ENCODE measurements at regions not wholly inside any gene's neighbourhood (a gene's known extent, or its start where the extent isn't known, plus 50 kb on each side); places are given as distances from the start of the nearest gene placed in this dataset.

DNA sequence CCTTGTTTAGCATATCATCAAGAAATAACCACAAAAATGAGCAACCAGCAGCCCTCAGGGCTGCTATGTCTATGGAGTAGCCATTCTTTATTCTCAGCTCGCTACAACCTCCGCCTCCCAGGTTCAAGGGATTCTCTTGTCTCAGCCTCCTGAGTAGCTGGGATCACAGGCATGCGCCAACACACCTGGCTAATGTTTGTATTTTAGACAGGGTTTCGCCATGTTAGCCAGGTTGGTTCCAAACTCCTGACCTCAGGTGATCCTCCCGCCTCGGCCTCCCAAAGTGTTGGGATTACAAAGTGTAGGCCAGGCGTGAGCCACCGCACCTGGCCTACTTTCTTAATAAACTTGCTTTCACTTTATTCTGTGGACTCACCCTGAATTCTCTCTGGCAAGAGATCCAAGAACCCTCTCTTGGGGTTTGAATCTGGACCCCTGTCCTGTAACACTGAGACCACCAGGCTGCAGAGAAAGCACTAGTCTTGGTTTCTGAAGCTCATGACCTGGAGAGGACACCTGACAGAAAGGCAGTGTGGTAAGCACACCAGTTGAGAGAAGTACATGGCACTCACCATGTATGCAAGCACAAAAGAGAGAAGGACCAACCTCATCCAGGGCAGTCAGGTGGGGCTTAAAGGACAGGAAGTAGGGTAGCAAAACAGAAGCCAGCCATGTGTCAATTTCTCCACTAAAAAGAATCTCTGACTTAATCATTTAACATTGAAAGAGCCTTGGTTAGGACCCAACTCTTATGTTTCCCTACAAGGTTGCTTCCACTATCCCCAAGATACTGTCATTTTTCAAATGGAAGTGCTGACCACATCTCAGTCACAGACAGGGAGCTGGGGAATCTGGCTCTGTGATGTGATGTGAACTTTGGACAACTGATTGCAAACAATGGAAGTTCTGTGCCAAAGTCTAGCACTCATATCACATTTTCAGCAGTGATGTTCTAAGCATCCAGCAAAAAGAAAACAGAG lies 97.4 kb upstream of the DST start (continued):
- TF ChIP-seq ARNT2 (CRISPR knock-in tag; IDR thresholded peaks at IDR 0.05; ENCODE audit: low read depth) (0 out of 2 replicates have a peak, but pooled peaks have one; percentile 34), CBX5 (CRISPR knock-in tag; IDR thresholded peaks at IDR 0.05; ENCODE audit: borderline replicate concordance) (no peak; the same call in 1 of the 2 replicates), ZNF407 (CRISPR knock-in tag; IDR thresholded peaks at IDR 0.05; ENCODE audit: not compliant biosample characterization) (no peak), PRMT3 (CRISPR knock-in tag; IDR thresholded peaks at IDR 0.05; ENCODE audit: borderline replicate concordance, low read depth) (no peak), ZNF660 (CRISPR knock-in tag; IDR thresholded peaks at IDR 0.05; ENCODE audit: borderline replicate concordance, low read depth) (no peak), TBX3 (IDR thresholded peaks at IDR 0.05; ENCODE audit: borderline replicate concordance) (no peak), ZSCAN21 (CRISPR knock-in tag; IDR thresholded peaks at IDR 0.05; ENCODE audit: borderline replicate concordance) (no peak), PAWR (CRISPR knock-in tag; IDR thresholded peaks at IDR 0.05; ENCODE audit: borderline replicate concordance) (no peak), HNRNPL (IDR thresholded peaks at IDR 0.05; ENCODE audit: low read depth, low read length) (no peak), ZKSCAN8 (CRISPR knock-in tag; IDR thresholded peaks at IDR 0.05; ENCODE audit: borderline replicate concordance) (peak; percentile 32; the same call in 1 of the 2 replicates), ZSCAN30 (CRISPR knock-in tag; IDR thresholded peaks at IDR 0.05) (peak; percentile 41; the same call in 1 of the 2 replicates), HCFC1 (IDR thresholded peaks at IDR 0.05; ENCODE audit: low read depth, low read length) (no peak), ZNF205 (CRISPR knock-in tag; IDR thresholded peaks at IDR 0.05) (peak; percentile 75; the same call in 1 of the 2 replicates), RAD21 (CRISPR knock-in tag; IDR thresholded peaks at IDR 0.05) (no peak; the same call in 1 of the 2 replicates), ZNF580 (CRISPR knock-in tag; IDR thresholded peaks at IDR 0.05; ENCODE audit: borderline replicate concordance, low read depth) (no peak), ZNF558 (CRISPR knock-in tag; IDR thresholded peaks at IDR 0.05; ENCODE audit: borderline replicate concordance) (no peak), DNMT3B (CRISPR knock-in tag; conservative IDR thresholded peaks at IDR 0.05) (no peak)
- TF ChIP-seq, protein P1, sequence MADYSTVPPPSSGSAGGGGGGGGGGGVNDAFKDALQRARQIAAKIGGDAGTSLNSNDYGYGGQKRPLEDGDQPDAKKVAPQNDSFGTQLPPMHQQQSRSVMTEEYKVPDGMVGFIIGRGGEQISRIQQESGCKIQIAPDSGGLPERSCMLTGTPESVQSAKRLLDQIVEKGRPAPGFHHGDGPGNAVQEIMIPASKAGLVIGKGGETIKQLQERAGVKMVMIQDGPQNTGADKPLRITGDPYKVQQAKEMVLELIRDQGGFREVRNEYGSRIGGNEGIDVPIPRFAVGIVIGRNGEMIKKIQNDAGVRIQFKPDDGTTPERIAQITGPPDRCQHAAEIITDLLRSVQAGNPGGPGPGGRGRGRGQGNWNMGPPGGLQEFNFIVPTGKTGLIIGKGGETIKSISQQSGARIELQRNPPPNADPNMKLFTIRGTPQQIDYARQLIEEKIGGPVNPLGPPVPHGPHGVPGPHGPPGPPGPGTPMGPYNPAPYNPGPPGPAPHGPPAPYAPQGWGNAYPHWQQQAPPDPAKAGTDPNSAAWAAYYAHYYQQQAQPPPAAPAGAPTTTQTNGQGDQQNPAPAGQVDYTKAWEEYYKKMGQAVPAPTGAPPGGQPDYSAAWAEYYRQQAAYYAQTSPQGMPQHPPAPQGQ (CRISPR knock-in tag; IDR thresholded peaks at IDR 0.05; ENCODE audit: borderline replicate concordance) = no peak

Measured in HepG2 (cell line).